ENCODE measurements at regions not wholly inside any gene's neighbourhood (a gene's known extent, or its start where the extent isn't known, plus 50 kb on each side); places are given as distances from the start of the nearest gene placed in this dataset.

GRCh38 chr1:4088676-4089075 is 188.6 kb upstream of the C1orf174 start:
- Mint-ChIP-seq H3K9me3 (peaks cover 0 to 5% of the 10 kb centered on the region in 2 donors), H3K4me1 (ENCODE audit: low read depth) (peaks cover 10% of the 10 kb centered on the region), H3K27me3 (ENCODE audit: low read depth) (no peaks in the 10 kb centered on the region), H3K4me3 (no peak overlapping the region), H3K36me3 (ENCODE audit: insufficient read depth in 2 of 2) (peaks cover 4 to 5% of the 10 kb centered on the region in 2 donors), H3K27ac (no peak overlapping the region)
- no peak for ATAC-seq (replicated peaks in 1 of 2)
- DNase-seq: no peak

GRCh38 chr1:4089421-4090175 is 189.5 kb upstream of the C1orf174 start:
- Mint-ChIP-seq H3K36me3 (ENCODE audit: insufficient read depth in 2 of 2) (peaks cover 4 to 5% of the 10 kb centered on the region in 2 donors), H3K9me3 (peaks cover 0 to 5% of the 10 kb centered on the region in 2 donors), H3K4me1 (ENCODE audit: low read depth) (peaks cover 10% of the 10 kb centered on the region), H3K27ac (no peak overlapping the region), H3K27me3 (ENCODE audit: low read depth) (no peaks in the 10 kb centered on the region), H3K4me3 (no peak overlapping the region)
- no peak for DNase-seq
- no peak for ATAC-seq (replicated peaks in 1 of 2)

GRCh38 chr1:4090556-4090955 is 190.5 kb upstream of the C1orf174 start:
- no peak overlapping the region for H3K4me3 Mint-ChIP-seq
- DNase-seq (no peak), ATAC-seq (replicated peaks in 1 of 2) (no peak)
- no peak overlapping the region for H3K27ac Mint-ChIP-seq
- no peaks in the 10 kb centered on the region for H3K27me3 Mint-ChIP-seq (ENCODE audit: low read depth)
- H3K36me3 Mint-ChIP-seq (ENCODE audit: insufficient read depth in 2 of 2): peaks cover 4 to 5% of the 10 kb centered on the region in 2 donors
- H3K4me1 Mint-ChIP-seq (ENCODE audit: low read depth): peaks cover 10% of the 10 kb centered on the region
- H3K9me3 Mint-ChIP-seq: peaks cover 0 to 5% of the 10 kb centered on the region in 2 donors

- Mint-ChIP-seq H3K4me3 (no peak overlapping the region), H3K27me3 (ENCODE audit: low read depth) (no peaks in the 10 kb centered on the region), H3K4me1 (ENCODE audit: low read depth) (peaks cover 10% of the 10 kb centered on the region), H3K9me3 (peaks cover 0 to 5% of the 10 kb centered on the region in 2 donors), H3K36me3 (ENCODE audit: insufficient read depth in 2 of 2) (peaks cover 4 to 5% of the 10 kb centered on the region in 2 donors), H3K27ac (no peak overlapping the region)
- DNase-seq (no peak), ATAC-seq (replicated peaks in 1 of 2) (no peak)
These were observed 191.0 kb upstream of the C1orf174 start for GRCh38 chr1:4090976-4091660.

- no peak overlapping the region for H3K27ac Mint-ChIP-seq
- H3K36me3 Mint-ChIP-seq (ENCODE audit: insufficient read depth in 2 of 2): peaks cover 6 to 11% of the 10 kb centered on the region in 2 donors
- H3K27me3 Mint-ChIP-seq (ENCODE audit: low read depth): no peaks in the 10 kb centered on the region
These were observed 191.9 kb upstream of the C1orf174 start for GRCh38 chr1:4091996-4092395.

GRCh38 chr1:4093856-4094565 is 193.9 kb upstream of the C1orf174 start:
- Mint-ChIP-seq H3K4me3 (no peak overlapping the region), H3K36me3 (ENCODE audit: insufficient read depth in 2 of 2) (peaks cover 6 to 11% of the 10 kb centered on the region in 2 donors), H3K9me3 (peaks cover 0 to 5% of the 10 kb centered on the region in 2 donors), H3K27me3 (ENCODE audit: low read depth) (no peaks in the 10 kb centered on the region), H3K27ac (no peak overlapping the region), H3K4me1 (ENCODE audit: low read depth) (no peaks in the 10 kb centered on the region)
- DNase-seq (no peak), ATAC-seq (replicated peaks in 1 of 2) (no peak)

More at GRCh38 chr1:4091996-4092395, 191.9 kb upstream of the C1orf174 start:
- H3K4me3 Mint-ChIP-seq: no peak overlapping the region
- ATAC-seq (replicated peaks in 1 of 2) (no peak), DNase-seq (no peak)
- H3K9me3 Mint-ChIP-seq: peaks cover 0 to 5% of the 10 kb centered on the region in 2 donors
- peaks cover 10% of the 10 kb centered on the region for H3K4me1 Mint-ChIP-seq (ENCODE audit: low read depth)

- Mint-ChIP-seq H3K36me3 (ENCODE audit: insufficient read depth in 2 of 2) (peaks cover 6 to 11% of the 10 kb centered on the region in 2 donors), H3K4me3 (no peak overlapping the region), H3K27ac (no peak overlapping the region), H3K27me3 (ENCODE audit: low read depth) (no peaks in the 10 kb centered on the region), H3K9me3 (peaks cover 0 to 5% of the 10 kb centered on the region in 2 donors), H3K4me1 (ENCODE audit: low read depth) (no peaks in the 10 kb centered on the region)
- no peak for DNase-seq
- no peak for ATAC-seq (replicated peaks in 1 of 2)
These were observed 195.4 kb upstream of the C1orf174 start for GRCh38 chr1:4095433-4095971.

- Mint-ChIP-seq H3K4me1 (ENCODE audit: low read depth) (peaks cover 5% of the 10 kb centered on the region), H3K4me3 (no peak overlapping the region), H3K36me3 (ENCODE audit: insufficient read depth in 2 of 2) (peaks cover 2 to 4% of the 10 kb centered on the region in 2 donors), H3K27me3 (ENCODE audit: low read depth) (no peaks in the 10 kb centered on the region), H3K27ac (no peak overlapping the region), H3K9me3 (no peaks in the 10 kb centered on the region)
- no peak for ATAC-seq (replicated peaks in 1 of 2)
- no peak for DNase-seq
These were observed 201.5 kb upstream of the C1orf174 start for GRCh38 chr1:4101459-4102161.

GRCh38 chr1:4105300-4105880 is 205.3 kb upstream of the C1orf174 start:
- no peak for DNase-seq
- H3K27me3 Mint-ChIP-seq (ENCODE audit: low read depth): no peaks in the 10 kb centered on the region
- no peak for ATAC-seq (replicated peaks in 1 of 2)
- no peaks in the 10 kb centered on the region for H3K9me3 Mint-ChIP-seq
- peaks cover 5% of the 10 kb centered on the region for H3K4me1 Mint-ChIP-seq (ENCODE audit: low read depth)
- H3K4me3 Mint-ChIP-seq: no peak overlapping the region
- no peak overlapping the region for H3K27ac Mint-ChIP-seq
- no peaks in the 10 kb centered on the region for H3K36me3 Mint-ChIP-seq (ENCODE audit: insufficient read depth in 2 of 2)

- H3K4me1 Mint-ChIP-seq (ENCODE audit: low read depth): peaks cover under 1% of the 10 kb centered on the region
- no peaks in the 10 kb centered on the region for H3K36me3 Mint-ChIP-seq (ENCODE audit: insufficient read depth in 2 of 2)
- H3K27me3 Mint-ChIP-seq (ENCODE audit: low read depth): no peaks in the 10 kb centered on the region
- DNase-seq (no peak), ATAC-seq (replicated peaks in 1 of 2) (no peak)
- no peak overlapping the region for H3K27ac Mint-ChIP-seq
- no peaks in the 10 kb centered on the region for H3K9me3 Mint-ChIP-seq
- no peak overlapping the region for H3K4me3 Mint-ChIP-seq
These were observed 206.7 kb upstream of the C1orf174 start for GRCh38 chr1:4106731-4107130.

GRCh38 chr1:4107291-4107690 is 207.2 kb upstream of the C1orf174 start:
- no peaks in the 10 kb centered on the region for H3K36me3 Mint-ChIP-seq (ENCODE audit: insufficient read depth in 2 of 2)

GRCh38 chr1:4108331-4108730 is 208.3 kb upstream of the C1orf174 start:
- ATAC-seq (replicated peaks in 1 of 2) (no peak), DNase-seq (no peak)
- H3K27ac Mint-ChIP-seq: no peak overlapping the region
- no peaks in the 10 kb centered on the region for H3K4me1 Mint-ChIP-seq (ENCODE audit: low read depth)
- no peaks in the 10 kb centered on the region for H3K9me3 Mint-ChIP-seq
- H3K27me3 Mint-ChIP-seq (ENCODE audit: low read depth): no peaks in the 10 kb centered on the region
- no peak overlapping the region for H3K4me3 Mint-ChIP-seq
- H3K36me3 Mint-ChIP-seq (ENCODE audit: insufficient read depth in 2 of 2): no peaks in the 10 kb centered on the region

More at GRCh38 chr1:4107291-4107690, 207.2 kb upstream of the C1orf174 start:
- no peak overlapping the region for H3K27ac Mint-ChIP-seq
- DNase-seq (no peak), ATAC-seq (replicated peaks in 1 of 2) (no peak)
- H3K9me3 Mint-ChIP-seq: no peaks in the 10 kb centered on the region
- no peak overlapping the region for H3K4me3 Mint-ChIP-seq
- H3K27me3 Mint-ChIP-seq (ENCODE audit: low read depth): no peaks in the 10 kb centered on the region
- no peaks in the 10 kb centered on the region for H3K4me1 Mint-ChIP-seq (ENCODE audit: low read depth)

Data from activated T-cell treated with anti-CD3 and anti-CD28 coated beads, Interleukin-2, amount 50 U/mL, for 72 hours (primary cell).